SU-DHL-6 (cell line): ENCODE measurements at regions not wholly inside any gene's neighbourhood (a gene's known extent, or its start where the extent isn't known, plus 50 kb on each side); places are given as distances from the start of the nearest gene placed in this dataset.

Experiments
- CTCF ChIP-seq: fragments of 200-600 bp; sonication (generic); IDR thresholded peaks from one replicate; pipeline ENCODE4 v1.5.1; 2017; ENCODE audit warnings: antibody characterized with exemption, mild to moderate bottlenecking, low read length, moderate library complexity; ENCODE audit not compliant: insufficient read depth, poor library complexity, severe bottlenecking
- EZH2phosphoT487 ChIP-seq: fragments of 200-600 bp; sonication (generic), shearing (Covaris generic); conservative IDR thresholded peaks from 2 replicates; pipeline ENCODE4 v1.6.1; 2018; ENCODE audit warnings: mild to moderate bottlenecking, antibody characterized with exemption, low read length, moderate library complexity, mixed read lengths

- TF ChIP-seq CTCF, result no peak
- TF ChIP-seq EZH2phosphoT487, result no peak
Observed at GRCh38 chr15:94739639-94740038, 508.3 kb downstream of the MCTP2 start.
